Lower leg skin (tissue), 4 donors: ENCODE measurements at regions not wholly inside any gene's neighbourhood (a gene's known extent, or its start where the extent isn't known, plus 50 kb on each side); places are given as distances from the start of the nearest gene placed in this dataset.

ENCODE experiments used
- DNase-seq, 2 donors: peaks; one replicate each; pipeline ENCODE4 v3.0.0-alpha.2; 2019; ENCODE audit warnings: low spot score in 2 of 2
- H3K4me3 ChIP-seq: fragments of 200-600 bp; sonication (generic); 2 replicates; pipeline ENCODE4 v1.5.1; 2017; ENCODE audit warnings: mild to moderate bottlenecking, low read depth; ENCODE audit not compliant: poor library complexity, severe bottlenecking
- POLR2A ChIP-seq, 2 donors: fragments of 450-650 bp; IDR thresholded peaks; one replicate each; pipeline ENCODE4 v1.6.1; 2016 to 2017; ENCODE audit warnings: antibody characterized with exemption in 2 of 2, mild to moderate bottlenecking in 1 of 2, moderate library complexity in 1 of 2
- WGBS, 2 donors: methylation state at CpG; one replicate each; pipeline ENCODE4 v1.1.5; 2018; 5-methylcytosine and 5-hydroxymethylcytosine counted together
- intact Hi-C: fragments of 100-400 bp; cut with DNase I; formaldehyde crosslinking; loops from one replicate; pipeline ENCODE4 v1.15.0; 2023; ENCODE audit warnings: low total_unique reads
- TF ChIP-seq, protein P1 (sequence below), 3 donors: fragments of 450-650 bp; IDR thresholded peaks; one replicate each; pipeline ENCODE4 v1.5.1; 2016; ENCODE audit warnings: antibody characterized with exemption in 3 of 3, mild to moderate bottlenecking in 3 of 3, moderate library complexity in 2 of 3

DNA sequence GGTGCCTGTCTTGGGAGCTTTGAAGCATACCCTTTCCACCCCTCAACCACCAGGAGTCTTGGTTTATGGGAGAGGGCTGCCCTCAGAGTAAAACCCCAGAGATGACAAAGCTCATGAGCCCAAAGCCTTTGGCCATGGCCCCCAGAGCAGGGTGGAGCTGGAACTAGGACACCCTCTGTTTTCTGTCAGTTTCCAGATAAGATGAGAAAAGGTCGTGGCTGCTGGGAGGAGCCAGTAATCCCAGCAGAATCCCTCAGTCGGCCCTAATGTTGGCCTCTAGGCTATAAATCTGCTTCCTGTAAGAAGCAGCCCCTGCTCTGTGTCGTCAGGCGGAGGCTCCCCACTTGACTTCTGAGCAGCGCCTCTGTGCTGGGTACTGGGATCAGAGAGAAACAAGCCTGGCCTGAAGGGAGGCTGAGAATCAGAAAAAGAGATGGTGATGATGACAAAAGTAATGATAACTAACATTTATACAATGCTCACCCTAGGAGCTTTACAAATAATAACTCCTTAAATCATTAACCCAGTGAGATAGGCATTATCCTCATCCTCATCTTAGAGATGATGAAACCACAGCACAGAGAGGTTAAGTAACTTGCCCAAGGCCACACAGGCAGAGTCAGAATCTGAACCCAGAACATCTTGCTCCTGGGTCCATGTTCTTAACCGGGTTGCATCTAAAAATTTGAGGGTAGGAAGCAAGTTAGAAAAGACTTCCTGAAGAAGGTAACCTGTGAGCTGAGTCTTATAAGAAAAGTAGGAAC, 471.4 kb downstream of the SOX6 start:
- no peak for DNase-seq
- intact Hi-C loops: no loop called here
- 76 to 79% methylated on average over 6 of the region's 6 CpGs for WGBS, 2 donors
- no peak overlapping the region for H3K4me3 ChIP-seq
- no peak for TF ChIP-seq POLR2A (IDR thresholded peaks at IDR 0.05)
- TF ChIP-seq, protein P1, sequence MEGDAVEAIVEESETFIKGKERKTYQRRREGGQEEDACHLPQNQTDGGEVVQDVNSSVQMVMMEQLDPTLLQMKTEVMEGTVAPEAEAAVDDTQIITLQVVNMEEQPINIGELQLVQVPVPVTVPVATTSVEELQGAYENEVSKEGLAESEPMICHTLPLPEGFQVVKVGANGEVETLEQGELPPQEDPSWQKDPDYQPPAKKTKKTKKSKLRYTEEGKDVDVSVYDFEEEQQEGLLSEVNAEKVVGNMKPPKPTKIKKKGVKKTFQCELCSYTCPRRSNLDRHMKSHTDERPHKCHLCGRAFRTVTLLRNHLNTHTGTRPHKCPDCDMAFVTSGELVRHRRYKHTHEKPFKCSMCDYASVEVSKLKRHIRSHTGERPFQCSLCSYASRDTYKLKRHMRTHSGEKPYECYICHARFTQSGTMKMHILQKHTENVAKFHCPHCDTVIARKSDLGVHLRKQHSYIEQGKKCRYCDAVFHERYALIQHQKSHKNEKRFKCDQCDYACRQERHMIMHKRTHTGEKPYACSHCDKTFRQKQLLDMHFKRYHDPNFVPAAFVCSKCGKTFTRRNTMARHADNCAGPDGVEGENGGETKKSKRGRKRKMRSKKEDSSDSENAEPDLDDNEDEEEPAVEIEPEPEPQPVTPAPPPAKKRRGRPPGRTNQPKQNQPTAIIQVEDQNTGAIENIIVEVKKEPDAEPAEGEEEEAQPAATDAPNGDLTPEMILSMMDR (IDR thresholded peaks at IDR 0.05): no peak

DNA sequence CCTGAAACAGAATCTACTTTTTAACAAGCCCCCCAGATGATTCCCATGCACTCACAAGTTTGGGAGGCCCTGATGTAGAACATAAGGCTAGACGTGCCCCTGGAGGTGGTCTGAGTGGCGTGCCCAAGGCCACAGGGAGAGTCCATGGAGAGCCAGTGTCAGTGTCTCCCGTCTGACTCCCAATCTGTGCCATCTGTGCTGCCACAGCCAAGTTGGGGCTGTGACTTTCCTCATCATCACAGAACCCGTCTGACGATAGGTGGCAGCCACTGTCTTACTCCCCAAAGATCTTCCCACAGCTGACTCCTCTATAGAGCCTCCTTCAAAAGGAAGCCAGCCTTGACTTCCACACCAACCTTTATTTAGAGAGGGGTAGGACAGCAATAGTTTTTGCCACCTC, 470.5 kb downstream of the SOX6 start:
- no peak overlapping the region for H3K4me3 ChIP-seq
- WGBS, 2 donors: 71 to 81% methylated on average over 5 of the region's 5 CpGs
- no peak for DNase-seq
- no peak for TF ChIP-seq POLR2A (IDR thresholded peaks at IDR 0.05)
- TF ChIP-seq, protein P1 (IDR thresholded peaks at IDR 0.05): no peak
- intact Hi-C loops: no loop called here

DNA sequence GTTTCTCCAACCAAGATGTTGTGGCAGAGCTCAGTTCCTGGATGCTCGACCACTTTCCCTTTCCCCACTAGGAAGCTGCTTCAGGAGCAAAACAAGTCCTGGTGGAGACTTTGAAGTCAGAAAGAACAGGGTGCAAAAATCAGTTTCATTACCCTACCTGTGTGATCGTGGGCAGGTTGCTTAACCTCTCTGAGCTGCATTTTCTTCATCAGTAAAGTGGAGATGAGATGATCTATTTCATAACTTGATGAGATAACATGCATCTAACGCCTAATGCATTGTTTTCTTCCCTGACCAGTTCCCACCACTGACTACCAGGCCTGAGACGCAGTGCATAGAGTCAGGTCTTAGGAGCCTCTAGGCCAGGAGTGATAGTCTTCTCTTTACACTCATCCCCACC, 470.0 kb downstream of the SOX6 start:
- no peak for DNase-seq
- no peak overlapping the region for H3K4me3 ChIP-seq
- WGBS, 2 donors: 87 to 90% methylated on average over 4 of the region's 4 CpGs

DNA sequence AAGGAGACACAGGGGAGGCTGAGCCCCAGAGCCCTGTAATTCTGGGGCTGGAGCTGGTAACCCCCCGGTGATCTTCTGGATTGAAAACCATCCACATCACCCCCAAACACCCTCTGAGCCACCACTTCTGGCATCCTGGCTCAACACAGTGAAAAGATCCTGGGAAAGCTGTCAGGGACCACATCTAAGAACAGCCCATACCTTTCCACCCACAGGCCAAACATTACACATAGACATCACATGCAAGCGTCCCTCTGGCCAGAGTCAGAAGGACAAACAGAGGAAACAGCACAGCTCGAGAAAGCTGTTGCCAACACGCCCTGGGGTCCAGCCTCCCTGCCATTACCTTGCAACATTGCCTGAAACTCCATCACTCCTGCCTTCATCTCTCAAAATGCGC, 469.5 kb downstream of the SOX6 start:
- TF ChIP-seq POLR2A (IDR thresholded peaks at IDR 0.05): no peak
- TF ChIP-seq, protein P1 (IDR thresholded peaks at IDR 0.05): no peak
- intact Hi-C loops: no loop called here
- 90 to 93% methylated on average over 5 of the region's 5 CpGs for WGBS, 2 donors
- DNase-seq: no peak
- no peak overlapping the region for H3K4me3 ChIP-seq

More for the DNA sequence above, 470.0 kb downstream of the SOX6 start:
- no peak for TF ChIP-seq POLR2A (IDR thresholded peaks at IDR 0.05)
- TF ChIP-seq, protein P1 (IDR thresholded peaks at IDR 0.05): no peak
- intact Hi-C loops: no loop called here

DNA sequence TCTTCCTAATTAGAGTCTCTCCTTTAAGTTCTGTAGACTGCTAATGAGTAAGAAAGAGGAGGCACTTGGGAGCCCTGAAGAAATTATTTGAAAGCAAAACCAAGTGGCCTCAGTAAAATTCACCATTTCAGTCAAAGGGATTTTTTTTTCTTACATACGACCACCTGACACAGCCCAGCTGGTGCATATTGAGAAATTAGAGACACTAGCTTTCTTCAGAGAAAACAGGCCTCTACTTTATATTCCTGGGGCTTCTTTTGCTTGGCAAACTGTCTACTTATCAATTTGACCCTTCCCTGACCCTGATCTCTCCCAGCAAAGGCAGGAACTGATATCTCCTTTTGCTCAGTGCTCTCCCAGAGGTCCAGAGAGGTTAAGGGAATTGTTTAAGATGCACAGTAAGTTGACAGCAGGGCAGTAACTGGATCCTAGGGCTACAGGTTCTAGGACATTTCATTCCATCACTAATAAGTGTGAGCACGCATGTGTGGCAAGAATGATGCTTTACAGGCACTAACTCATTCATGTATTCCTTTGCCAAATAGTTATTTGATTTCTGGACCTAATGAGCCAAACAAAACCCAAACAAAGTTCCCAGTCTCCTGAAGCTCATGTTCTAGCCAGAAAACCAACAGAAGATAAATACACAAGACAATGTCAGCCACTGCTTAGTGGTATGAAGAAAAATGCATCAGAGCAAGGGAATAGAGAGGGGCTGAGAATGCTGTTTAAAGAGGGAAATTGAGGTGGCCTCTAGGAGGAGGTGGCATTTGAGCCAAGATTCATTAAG, 467.6 kb downstream of the SOX6 start:
- WGBS, 2 donors: 70 to 86% methylated on average over 2 of the region's 2 CpGs
- no peak for DNase-seq
- H3K4me3 ChIP-seq: no peak overlapping the region
- intact Hi-C loops: no loop called here
- TF ChIP-seq POLR2A (IDR thresholded peaks at IDR 0.05): no peak
- TF ChIP-seq, protein P1 (IDR thresholded peaks at IDR 0.05): no peak
